IMR-90 (cell line): ENCODE measurements at regions not wholly inside any gene's neighbourhood (a gene's known extent, or its start where the extent isn't known, plus 50 kb on each side); places are given as distances from the start of the nearest gene placed in this dataset.

Experiments
- ATAC-seq: fragments of 200-7000 bp; cut with Tn5 transposase; 2 replicates; pipeline ENCODE4 v1.9.1; 2020; ENCODE audit warnings: low read depth, mild to moderate bottlenecking, moderate library complexity
- BruUV-seq: library from RNA; stranded (reverse); fragments of 400-500 nt; replicated peaks from 2 replicates; lab custom pipeline; 2021; lab: Mats Ljungman, UMichigan
- CTCF ChIA-PET: fragments of 300-600 bp; formaldehyde crosslinking; extraction: SDS; loops from one replicate; lab custom pipeline; 2021; ENCODE audit warnings: antibody characterized with exemption; lab: Yijun Ruan, JAX
- POLR2A ChIA-PET: fragments of 300-600 bp; sonication (Branson Sonifier 250); formaldehyde crosslinking; loops from one replicate; lab custom pipeline; 2022; ENCODE audit warnings: antibody characterized with exemption; ENCODE audit not compliant: unreplicated experiment; lab: Charles Lee
- DNase-seq: peaks from one replicate; pipeline ENCODE4 v3.0.0; 2013
- H2AFZ ChIP-seq: replicated peaks from 2 replicates; pipeline ENCODE3; 2013; ENCODE audit warnings: low read length, mild to moderate bottlenecking; ENCODE audit not compliant: poor library complexity
- H2AK5ac ChIP-seq: 2 replicates; pipeline ENCODE4 v1.6.1; 2013; ENCODE audit warnings: low read depth, low read length, inconsistent platforms
- H2AK9ac ChIP-seq: replicated peaks from 2 replicates; pipeline ENCODE3; 2013; ENCODE audit warnings: mild to moderate bottlenecking, low read depth, low read length, moderate library complexity; ENCODE audit not compliant: poor library complexity
- H2BK120ac ChIP-seq: 2 replicates; pipeline ENCODE4 v1.6.1; 2013; ENCODE audit warnings: low read depth, low read length, inconsistent platforms
- H2BK15ac ChIP-seq: 3 replicates; pipeline ENCODE4 v1.6.1; 2013; ENCODE audit warnings: low read depth, low read length, inconsistent platforms
- H2BK20ac ChIP-seq: 2 replicates; pipeline ENCODE4 v1.6.1; 2013; ENCODE audit warnings: low read depth, mild to moderate bottlenecking, inconsistent platforms, low read length, moderate library complexity
- H2BK5ac ChIP-seq: 2 replicates; pipeline ENCODE4 v1.6.1; 2013; ENCODE audit warnings: mild to moderate bottlenecking, low read depth, low read length, inconsistent platforms; ENCODE audit not compliant: poor library complexity, severe bottlenecking
- H3K14ac ChIP-seq: replicated peaks from 2 replicates; pipeline ENCODE4 v1.6.1; 2013; ENCODE audit warnings: low read depth, low read length, inconsistent platforms
- H3K18ac ChIP-seq: 2 replicates; pipeline ENCODE4 v1.6.1; 2013; ENCODE audit warnings: low read depth, low read length, control low read depth
- H3K23ac ChIP-seq: 2 replicates; pipeline ENCODE4 v1.6.1; 2013; ENCODE audit warnings: low read depth, low read length, inconsistent platforms
- H3K27ac ChIP-seq: 2 replicates; pipeline ENCODE4 v1.5.1; 2013; ENCODE audit warnings: mild to moderate bottlenecking, control low read depth, low read length; ENCODE audit not compliant: insufficient read depth
- H3K27me3 ChIP-seq: 2 replicates; pipeline ENCODE4 v1.6.1; 2013; ENCODE audit warnings: low read length; ENCODE audit not compliant: control insufficient read depth, insufficient read depth
- H3K36me3 ChIP-seq: 2 replicates; pipeline ENCODE4 v1.6.1; 2013; ENCODE audit warnings: low read length, mixed read lengths; ENCODE audit not compliant: control insufficient read depth, insufficient read depth
- H3K4ac ChIP-seq: 2 replicates; pipeline ENCODE4 v1.6.1; 2013; ENCODE audit warnings: low read depth, low read length, inconsistent platforms
- H3K4me1 ChIP-seq: 2 replicates; pipeline ENCODE4 v1.6.1; 2013; ENCODE audit warnings: low read length, mixed read lengths; ENCODE audit not compliant: control insufficient read depth, insufficient read depth
- H3K4me2 ChIP-seq: 2 replicates; pipeline ENCODE4 v1.6.1; 2013; ENCODE audit warnings: low read depth, mild to moderate bottlenecking, control low read depth, low read length, moderate library complexity
- H3K4me3 ChIP-seq: 2 replicates; pipeline ENCODE4 v1.5.1; 2013; ENCODE audit warnings: low read depth, mild to moderate bottlenecking, control low read depth, low read length, moderate library complexity; ENCODE audit not compliant: insufficient read depth
- H3K56ac ChIP-seq: 2 replicates; pipeline ENCODE4 v1.6.1; 2013; ENCODE audit warnings: low read length, inconsistent platforms; ENCODE audit not compliant: insufficient read depth; ENCODE audit errors: extremely low read depth
- H3K79me1 ChIP-seq, 2 experiments: 2 replicates each; pipeline ENCODE4 v1.6.1; 2013; ENCODE audit warnings: low read length in 2 of 2, inconsistent platforms in 1 of 2, low read depth in 1 of 2
- H3K9ac ChIP-seq: 2 replicates; pipeline ENCODE4 v1.6.1; 2013; ENCODE audit warnings: low read depth, low read length, control low read depth
- H3K9me1 ChIP-seq: 2 replicates; pipeline ENCODE4 v1.6.1; 2013; ENCODE audit warnings: low read length, inconsistent platforms; ENCODE audit not compliant: insufficient read depth
- H3K9me3 ChIP-seq: 2 replicates; pipeline ENCODE4 v1.6.1; 2013; ENCODE audit warnings: low read length; ENCODE audit not compliant: control insufficient read depth, insufficient read depth
- H4K20me1 ChIP-seq: 2 replicates; pipeline ENCODE4 v1.6.1; 2013; ENCODE audit warnings: low read length, inconsistent platforms; ENCODE audit not compliant: insufficient read depth
- H4K5ac ChIP-seq: 2 replicates; pipeline ENCODE4 v1.6.1; 2013; ENCODE audit warnings: mild to moderate bottlenecking, low read depth, low read length, control low read depth
- H4K8ac ChIP-seq, 2 experiments: 2 replicates each; pipeline ENCODE4 v1.6.1; 2013; ENCODE audit warnings: low read depth in 2 of 2, low read length in 2 of 2, control low read depth in 1 of 2, inconsistent platforms in 1 of 2
- H4K91ac ChIP-seq: 2 replicates; pipeline ENCODE4 v1.6.1; 2013; ENCODE audit warnings: low read depth, low read length, inconsistent platforms; ENCODE audit not compliant: insufficient read depth
- BHLHE40 ChIP-seq: fragments of 150-350 bp; IDR thresholded peaks from 2 replicates; pipeline ENCODE4 v1.6.1; 2016; ENCODE audit warnings: mild to moderate bottlenecking, low read depth, low read length
- CEBPB ChIP-seq: IDR thresholded peaks from 2 replicates; pipeline ENCODE4 v1.6.1; 2012; ENCODE audit warnings: low read depth, low read length, improper control_type of control experiment
- CTCF ChIP-seq: conservative IDR thresholded peaks from 2 replicates; pipeline ENCODE4 v1.5.1; 2012; ENCODE audit warnings: mild to moderate bottlenecking, low read depth, low read length, improper control_type of control experiment
- ELK1 ChIP-seq: fragments of 150-350 bp; IDR thresholded peaks from 2 replicates; pipeline ENCODE4 v1.6.1; 2016; ENCODE audit warnings: low read depth, mild to moderate bottlenecking, low read length, moderate library complexity, borderline replicate concordance
- FOS ChIP-seq: fragments of 150-350 bp; IDR thresholded peaks from 2 replicates; pipeline ENCODE4 v1.6.1; 2016; ENCODE audit warnings: low read depth, low read length
- MAFK ChIP-seq: IDR thresholded peaks from 2 replicates; pipeline ENCODE4 v1.6.1; 2012; ENCODE audit warnings: low read depth, low read length, improper control_type of control experiment
- POLR2A ChIP-seq: IDR thresholded peaks from 2 replicates; pipeline ENCODE4 v1.6.1; 2012; ENCODE audit warnings: mild to moderate bottlenecking, low read depth, low read length
- RAD21 ChIP-seq: IDR thresholded peaks from 2 replicates; pipeline ENCODE4 v1.6.1; 2012; ENCODE audit warnings: low read length, improper control_type of control experiment
- RFX5 ChIP-seq: IDR thresholded peaks from 2 replicates; pipeline ENCODE4 v1.8.0; 2012; ENCODE audit warnings: low read depth, mild to moderate bottlenecking, low read length, moderate library complexity
- SMC3 ChIP-seq: fragments of 150-350 bp; IDR thresholded peaks from 2 replicates; pipeline ENCODE4 v1.6.1; 2016; ENCODE audit warnings: low read depth, mild to moderate bottlenecking, antibody characterized with exemption, low read length, moderate library complexity
- WGBS, 2 experiments: methylation state at CpG; one replicate each; pipeline versions ENCODE4 v1.1.5 to v1.1.7; 2013; ENCODE audit warnings: missing lambda C conversion rate in 2 of 2; ENCODE audit not compliant: insufficient read length in 1 of 2; ENCODE audit errors: extremely low coverage in 2 of 2; 5-methylcytosine and 5-hydroxymethylcytosine counted together
- dilution Hi-C: fragments of 300-500 bp; cut with HindIII; formaldehyde crosslinking; loops from one replicate; pipeline ENCODE4 v1.14.3; 2018; ENCODE audit warnings: low sequenced_read_pairs; ENCODE audit not compliant: unreplicated experiment
- in situ Hi-C: fragments of 300-500 bp; cut with MboI; formaldehyde crosslinking; loops from 3 replicates; pipeline ENCODE4 v1.14.3; 2019; ENCODE audit warnings: low sequenced_read_pairs, inconsistent platforms, mixed read lengths
- intact Hi-C: fragments of 100-400 bp; cut with micrococcal nuclease; formaldehyde crosslinking; loops from 2 replicates; pipeline ENCODE4 v1.10.0; 2022

- Histone ChIP-seq H3K14ac (no peak overlapping the region), H3K18ac (no peak overlapping the region), H3K79me1 (no peaks in the 10 kb centered on the region), H2BK20ac (peak overlapping the region; percentile 39; the same call in 1 of the 2 replicates), H3K9me1 (no peaks in the 10 kb centered on the region), H4K8ac (no peak overlapping the region), H2AK5ac (no peak overlapping the region), H3K36me3 (no peaks in the 10 kb centered on the region), H2BK15ac (no peak overlapping the region), H2BK120ac (no peak overlapping the region), H2AFZ (no peak overlapping the region), H3K56ac (no peak overlapping the region), H3K9me3 (no peaks in the 10 kb centered on the region), H4K5ac (no peak overlapping the region), H4K20me1 (no peaks in the 10 kb centered on the region), H3K23ac (no peak overlapping the region), H3K4ac (no peak overlapping the region), H3K9ac (no peak overlapping the region), H3K27me3 (no peaks in the 10 kb centered on the region), H3K27ac (no peak overlapping the region), H2AK9ac (no peak overlapping the region), H3K4me3 (no peak overlapping the region), H4K91ac (no peak overlapping the region), H3K4me1 (peaks cover 2% of the 10 kb centered on the region; the same call in 1 of the 2 replicates), H2BK5ac (no peak overlapping the region), H3K4me2 (no peak overlapping the region)
- POLR2A ChIA-PET: no interaction called here
- TF ChIP-seq RAD21 (no peak), CTCF (no peak), CEBPB (no peak), ELK1 (no peak), MAFK (no peak), FOS (no peak), POLR2A (no peak), RFX5 (no peak), BHLHE40 (no peak), SMC3 (no peak)
- dilution Hi-C loops (no loop called here), intact Hi-C loops (no loop called here), in situ Hi-C loops (no loop called here)
- no TSS peak for BruUV-seq
- WGBS, 2 experiments: no CpG with 5 or more reads among the region's 9 CpGs
- CTCF ChIA-PET: interaction anchor here (0.6 to 1.0 kb wide), 2 partner anchors 8 to 12 kb away, joined by 3 read pairs; no protein-coding TSS in a partner anchor
- no peak for DNase-seq
- no peak for ATAC-seq
Observed at GRCh38 chr7:16970732-16971482, 89.1 kb upstream of the AGR3 start.
